ENCODE measurements at regions not wholly inside any gene's neighbourhood (a gene's known extent, or its start where the extent isn't known, plus 50 kb on each side); places are given as distances from the start of the nearest gene placed in this dataset.

- DNase-seq (ENCODE audit: low read depth, low spot score): no peak
- no peak for TF ChIP-seq CTCF (IDR thresholded peaks at IDR 0.05; ENCODE audit: insufficient read depth, low read length, missing control alignments)
- ChIA-PET CTCF (interaction anchor here (1.0 kb wide), 1 partner anchor 34 kb away, joined by 3 read pairs; no protein-coding TSS in a partner anchor), POLR2A (no interaction called here)
- no peak overlapping the region for H3K4me3 ChIP-seq (ENCODE audit: low read depth, low read length)
These were observed 230.2 kb upstream of the DAPK1 start for GRCh38 chr9:87267251-87268070.

- CTCF ChIA-PET: no interaction called here
- POLR2A ChIA-PET: no interaction called here
- no peak overlapping the region for H3K4me3 ChIP-seq (ENCODE audit: low read depth, low read length)
- no peak for TF ChIP-seq CTCF (IDR thresholded peaks at IDR 0.05; ENCODE audit: insufficient read depth, low read length, missing control alignments)
- no peak for DNase-seq (ENCODE audit: low read depth, low spot score)
These were observed 228.1 kb upstream of the DAPK1 start for GRCh38 chr9:87269296-87270176.

GRCh38 chr9:87270221-87270847 lies 227.3 kb upstream of the DAPK1 start:
- POLR2A ChIA-PET: interaction anchor here (1.2 kb wide), 1 partner anchor 10 kb away, joined by 5 read pairs; no protein-coding TSS in a partner anchor
- CTCF ChIA-PET: no interaction called here
- no peak for DNase-seq (ENCODE audit: low read depth, low spot score)
- H3K4me3 ChIP-seq (ENCODE audit: low read depth, low read length): no peak overlapping the region
- TF ChIP-seq CTCF (IDR thresholded peaks at IDR 0.05; ENCODE audit: insufficient read depth, low read length, missing control alignments): no peak

- no peak for TF ChIP-seq CTCF (IDR thresholded peaks at IDR 0.05; ENCODE audit: insufficient read depth, low read length, missing control alignments)
- no peak overlapping the region for H3K4me3 ChIP-seq (ENCODE audit: low read depth, low read length)
- CTCF ChIA-PET: no interaction called here
- POLR2A ChIA-PET: interaction anchor here (1.2 kb wide), 1 partner anchor 10 kb away, joined by 5 read pairs; no protein-coding TSS in a partner anchor
- no peak for DNase-seq (ENCODE audit: low read depth, low spot score)
These were observed 226.8 kb upstream of the DAPK1 start for GRCh38 chr9:87270848-87271234.

- ChIA-PET POLR2A (no interaction called here), CTCF (interaction anchor here (0.7 kb wide), 1 partner anchor 323 kb away, joined by 3 read pairs; no protein-coding TSS in a partner anchor)
- DNase-seq (ENCODE audit: low read depth, low spot score): no peak
- TF ChIP-seq CTCF (IDR thresholded peaks at IDR 0.05; ENCODE audit: insufficient read depth, low read length, missing control alignments): no peak
- H3K4me3 ChIP-seq (ENCODE audit: low read depth, low read length): no peak overlapping the region
These were observed 225.8 kb upstream of the DAPK1 start for GRCh38 chr9:87271696-87272477.

All from AG04449 (cell line).